Activated CD4-positive, alpha-beta T cell treated with anti-CD3 and anti-CD28 coated beads, Interleukin-2, amount 10 ng/mL, durations not matched to agents 7 days and 5 days (primary cell): ENCODE measurements at regions not wholly inside any gene's neighbourhood (a gene's known extent, or its start where the extent isn't known, plus 50 kb on each side); places are given as distances from the start of the nearest gene placed in this dataset.
"Not testable (repeated sequence)": the region's sequence is repeated elsewhere in the genome, so short reads cannot be mapped to it uniquely, and the experiment has no call there.

ENCODE experiments used
- CTCF ChIA-PET: fragments of 350-600 bp; sonication (Branson Sonifier 250); formaldehyde crosslinking; loops from one replicate; lab custom pipeline; 2021; ENCODE audit warnings: antibody characterized with exemption; lab: Charles Lee
- POLR2A ChIA-PET: fragments of 350-600 bp; sonication (Branson Sonifier 250); formaldehyde crosslinking; loops from one replicate; lab custom pipeline; 2021; ENCODE audit warnings: antibody characterized with exemption; lab: Charles Lee
- DNase-seq: peaks from one replicate; pipeline ENCODE4 v3.0.0-alpha.2; 2020
- H3K27ac Mint-ChIP-seq: one replicate; pipeline ENCODE4 v1.8.0; 2021; ENCODE audit warnings: mild to moderate bottlenecking, moderate library complexity, mixed read lengths
- H3K27me3 Mint-ChIP-seq: one replicate; pipeline ENCODE4 v1.8.0; 2021; ENCODE audit warnings: mixed read lengths
- H3K36me3 Mint-ChIP-seq: one replicate; pipeline ENCODE4 v1.8.0; 2021; ENCODE audit warnings: low read depth, mixed read lengths
- H3K4me1 Mint-ChIP-seq: one replicate; pipeline ENCODE4 v1.8.0; 2021; ENCODE audit warnings: mixed read lengths
- H3K4me3 Mint-ChIP-seq: one replicate; pipeline ENCODE4 v1.8.0; 2021; ENCODE audit warnings: mild to moderate bottlenecking, moderate library complexity, mixed read lengths
- H3K9me3 Mint-ChIP-seq: one replicate; pipeline ENCODE4 v1.8.0; 2021; ENCODE audit warnings: mixed read lengths

GRCh38 chr3:30475038-30475808 is 131.2 kb upstream of the TGFBR2 start:
- no peak overlapping the region for H3K4me3 Mint-ChIP-seq
- peak; percentile 13 for DNase-seq
- no peaks in the 10 kb centered on the region for H3K27me3 Mint-ChIP-seq
- POLR2A ChIA-PET = interaction anchor here (0.6 kb wide), 1 partner anchor 1639 kb away, joined by 8 read pairs; no protein-coding TSS in a partner anchor
- no peak overlapping the region for H3K27ac Mint-ChIP-seq
- CTCF ChIA-PET = no interaction called here
- peaks cover 14% of the 10 kb centered on the region for H3K9me3 Mint-ChIP-seq
- H3K36me3 Mint-ChIP-seq = no peaks in the 10 kb centered on the region
- H3K4me1 Mint-ChIP-seq = peaks cover 25% of the 10 kb centered on the region

- POLR2A ChIA-PET = no interaction called here
- CTCF ChIA-PET = no interaction called here
- DNase-seq = no peak
- no peak overlapping the region for H3K4me3 Mint-ChIP-seq
- peaks cover 25% of the 10 kb centered on the region for H3K4me1 Mint-ChIP-seq
- H3K9me3 Mint-ChIP-seq = peaks cover 14% of the 10 kb centered on the region
- no peaks in the 10 kb centered on the region for H3K36me3 Mint-ChIP-seq
- H3K27ac Mint-ChIP-seq = no peak overlapping the region
- H3K27me3 Mint-ChIP-seq = no peaks in the 10 kb centered on the region
Measured at GRCh38 chr3:30475809-30476178, 130.6 kb upstream of the TGFBR2 start.

GRCh38 chr3:30476368-30477084 is 129.9 kb upstream of the TGFBR2 start:
- ChIA-PET POLR2A (no interaction called here), CTCF (interaction anchor here (1.3 kb wide), 1 partner anchor 9 kb away, joined by 4 read pairs; no protein-coding TSS in a partner anchor)
- no peak for DNase-seq
- Mint-ChIP-seq H3K9me3 (peaks cover 17% of the 10 kb centered on the region), H3K27me3 (no peaks in the 10 kb centered on the region), H3K4me3 (no peak overlapping the region), H3K27ac (no peak overlapping the region), H3K36me3 (no peaks in the 10 kb centered on the region), H3K4me1 (peaks cover 25% of the 10 kb centered on the region)

- Mint-ChIP-seq H3K9me3 (peaks cover 17% of the 10 kb centered on the region), H3K4me1 (peaks cover 25% of the 10 kb centered on the region), H3K4me3 (no peak overlapping the region), H3K27ac (no peak overlapping the region), H3K36me3 (no peaks in the 10 kb centered on the region), H3K27me3 (no peaks in the 10 kb centered on the region)
- ChIA-PET POLR2A (no interaction called here), CTCF (interaction anchor here (1.3 kb wide), 2 partner anchors 10 to 24 kb away, joined by 4 read pairs; no protein-coding TSS in a partner anchor)
- no peak for DNase-seq
Measured at GRCh38 chr3:30477149-30477921, 129.1 kb upstream of the TGFBR2 start.

- H3K36me3 Mint-ChIP-seq, H3K4me3 Mint-ChIP-seq, DNase-seq, CTCF ChIA-PET, H3K27me3 Mint-ChIP-seq, H3K27ac Mint-ChIP-seq, POLR2A ChIA-PET: not testable (repeated sequence)
- peaks cover 20% of the 10 kb centered on the region for H3K4me1 Mint-ChIP-seq
- peaks cover 12% of the 10 kb centered on the region for H3K9me3 Mint-ChIP-seq
Measured at GRCh38 chr3:30479737-30480136, 126.7 kb upstream of the TGFBR2 start.

GRCh38 chr3:30480156-30480555 is 126.2 kb upstream of the TGFBR2 start:
- H3K27ac Mint-ChIP-seq, H3K27me3 Mint-ChIP-seq, CTCF ChIA-PET, H3K4me3 Mint-ChIP-seq, H3K36me3 Mint-ChIP-seq, DNase-seq, POLR2A ChIA-PET: not testable (repeated sequence)
- peaks cover 12% of the 10 kb centered on the region for H3K9me3 Mint-ChIP-seq
- H3K4me1 Mint-ChIP-seq = peaks cover 16% of the 10 kb centered on the region

GRCh38 chr3:30480587-30480986 is 125.8 kb upstream of the TGFBR2 start:
- Mint-ChIP-seq H3K4me1 (peaks cover 12% of the 10 kb centered on the region), H3K27ac (no peak overlapping the region), H3K27me3 (no peaks in the 10 kb centered on the region), H3K9me3 (peaks cover 12% of the 10 kb centered on the region), H3K36me3 (no peaks in the 10 kb centered on the region), H3K4me3 (no peak overlapping the region)
- DNase-seq = no peak
- ChIA-PET POLR2A (no interaction called here), CTCF (no interaction called here)

- Mint-ChIP-seq H3K27ac (no peak overlapping the region), H3K27me3 (no peaks in the 10 kb centered on the region), H3K4me1 (peaks cover 12% of the 10 kb centered on the region), H3K4me3 (no peak overlapping the region), H3K9me3 (peaks cover 12% of the 10 kb centered on the region), H3K36me3 (no peaks in the 10 kb centered on the region)
- ChIA-PET CTCF (no interaction called here), POLR2A (no interaction called here)
- DNase-seq = no peak
Measured at GRCh38 chr3:30481241-30481640, 125.2 kb upstream of the TGFBR2 start.

GRCh38 chr3:30484229-30484628 is 122.2 kb upstream of the TGFBR2 start:
- H3K36me3 Mint-ChIP-seq, H3K27me3 Mint-ChIP-seq, DNase-seq, H3K27ac Mint-ChIP-seq, CTCF ChIA-PET, POLR2A ChIA-PET, H3K4me3 Mint-ChIP-seq, H3K4me1 Mint-ChIP-seq: not testable (repeated sequence)
- H3K9me3 Mint-ChIP-seq = peaks cover 22% of the 10 kb centered on the region

- POLR2A ChIA-PET = no interaction called here
Measured at GRCh38 chr3:30486368-30486767, 120.0 kb upstream of the TGFBR2 start.

GRCh38 chr3:30488070-30488756 is 118.2 kb upstream of the TGFBR2 start:
- no peak for DNase-seq
- Mint-ChIP-seq H3K27ac (no peak overlapping the region), H3K4me1 (no peaks in the 10 kb centered on the region), H3K4me3 (no peak overlapping the region), H3K27me3 (no peaks in the 10 kb centered on the region), H3K9me3 (peaks cover 21% of the 10 kb centered on the region), H3K36me3 (no peaks in the 10 kb centered on the region)
- POLR2A ChIA-PET = no interaction called here
- CTCF ChIA-PET = interaction anchor here (0.6 to 1.6 kb wide), 3 partner anchors 10 to 1737 kb away, joined by 3 to 4 read pairs (median 4); no protein-coding TSS in a partner anchor

More at GRCh38 chr3:30486368-30486767, 120.0 kb upstream of the TGFBR2 start:
- H3K9me3 Mint-ChIP-seq = peaks cover 20% of the 10 kb centered on the region
- H3K27me3 Mint-ChIP-seq = no peaks in the 10 kb centered on the region
- no peaks in the 10 kb centered on the region for H3K36me3 Mint-ChIP-seq
- no peak overlapping the region for H3K4me3 Mint-ChIP-seq
- CTCF ChIA-PET = interaction anchor here (0.8 to 1.6 kb wide), 2 partner anchors 9 to 26 kb away, joined by 4 to 6 read pairs; no protein-coding TSS in a partner anchor
- no peak for DNase-seq
- H3K27ac Mint-ChIP-seq = no peak overlapping the region
- no peaks in the 10 kb centered on the region for H3K4me1 Mint-ChIP-seq
